H1 (cell line): ENCODE measurements at regions not wholly inside any gene's neighbourhood (a gene's known extent, or its start where the extent isn't known, plus 50 kb on each side); places are given as distances from the start of the nearest gene placed in this dataset.

Source experiments
- CTCF ChIA-PET: fragments of 300-600 bp; sonication (Branson Sonifier 250); formaldehyde crosslinking; loops from one replicate; lab custom pipeline; 2021; ENCODE audit not compliant: partially characterized antibody; lab: Charles Lee
- POLR2A ChIA-PET: fragments of 300-600 bp; sonication (Branson Sonifier 250); formaldehyde crosslinking; loops from one replicate; lab custom pipeline; 2021; ENCODE audit warnings: inconsistent platforms; ENCODE audit not compliant: partially characterized antibody; lab: Charles Lee
- DNase-seq, 2 experiments: peaks; one replicate each; pipeline versions ENCODE4 v3.0.0 to v3.0.0-alpha.2; 2010 to 2022; ENCODE audit warnings: low spot score in 2 of 2, low read depth in 1 of 2, mixed read lengths in 1 of 2
- FAIRE-seq: peaks from 2 replicates; lab custom pipeline; 2011; peaks lifted over from hg19 to GRCh38; lab: Jason Lieb, UNC
- H2AFZ ChIP-seq: 2 replicates; pipeline ENCODE4 v1.8.1; 2012; ENCODE audit warnings: low read length, inconsistent platforms
- H2AK5ac ChIP-seq: 2 replicates; pipeline ENCODE4 v1.6.1; 2013; ENCODE audit warnings: low read depth, low read length
- H2BK120ac ChIP-seq: replicated peaks from 2 replicates; pipeline ENCODE3; 2013; ENCODE audit warnings: low read depth, low read length, inconsistent platforms
- H2BK12ac ChIP-seq: 2 replicates; pipeline ENCODE4 v1.6.1; 2013; ENCODE audit warnings: low read depth, low read length
- H2BK15ac ChIP-seq: 2 replicates; pipeline ENCODE4 v1.6.1; 2013; ENCODE audit warnings: low read length
- H2BK20ac ChIP-seq: 2 replicates; pipeline ENCODE4 v1.6.1; 2013; ENCODE audit warnings: low read length
- H2BK5ac ChIP-seq: 2 replicates; pipeline ENCODE4 v1.6.1; 2013; ENCODE audit warnings: low read depth, low read length
- H3K14ac ChIP-seq: 2 replicates; pipeline ENCODE4 v1.6.1; 2013; ENCODE audit warnings: inconsistent platforms; ENCODE audit not compliant: insufficient read length
- H3K18ac ChIP-seq: 2 replicates; pipeline ENCODE4 v1.6.1; 2013; ENCODE audit warnings: low read length; ENCODE audit errors: extremely low read depth
- H3K23ac ChIP-seq: 2 replicates; pipeline ENCODE4 v1.6.1; 2013; ENCODE audit warnings: inconsistent platforms; ENCODE audit not compliant: insufficient read length
- H3K23me2 ChIP-seq: 2 replicates; pipeline ENCODE4 v1.6.1; 2013; ENCODE audit warnings: low read depth, low read length
- H3K27ac ChIP-seq: 2 replicates; pipeline ENCODE4 v1.6.1; 2011; ENCODE audit warnings: low read depth, low read length, inconsistent platforms
- H3K27me3 ChIP-seq, 4 experiments: replicated peaks in 1 of 4; 1 replicate in 1 of 4; 2 replicates in 3 of 4; pipeline versions ENCODE4 v1.6.1 to v1.8.1; 2011 to 2013; ENCODE audit warnings: low read length in 3 of 4, mild to moderate bottlenecking in 3 of 4, inconsistent platforms in 2 of 4, mixed read lengths in 2 of 4, moderate library complexity in 1 of 4; ENCODE audit not compliant: control insufficient read depth in 3 of 4, insufficient read depth in 3 of 4; ENCODE audit errors: extremely low read depth in 1 of 4
- H3K36me3 ChIP-seq, 4 experiments: 2 replicates each; pipeline versions ENCODE4 v1.6.1 to v1.8.1; 2011 to 2013; ENCODE audit warnings: mild to moderate bottlenecking in 4 of 4, low read length in 3 of 4, moderate library complexity in 2 of 4, control low read depth in 1 of 4, inconsistent platforms in 1 of 4; ENCODE audit not compliant: insufficient read depth in 4 of 4, control insufficient read depth in 2 of 4
- H3K4ac ChIP-seq: replicated peaks from 2 replicates; pipeline ENCODE3; 2013; ENCODE audit warnings: low read length, low read depth, mixed read lengths, inconsistent platforms; ENCODE audit not compliant: insufficient read length
- H3K4me1 ChIP-seq, 4 experiments: replicated peaks in 1 of 4; 1 replicate in 1 of 4; 2 replicates in 3 of 4; pipeline versions ENCODE4 v1.6.1 to v1.8.1; 2011 to 2013; ENCODE audit warnings: low read length in 3 of 4, inconsistent platforms in 2 of 4, mixed read lengths in 1 of 4; ENCODE audit not compliant: insufficient read depth in 4 of 4, control insufficient read depth in 3 of 4
- H3K4me2 ChIP-seq, 2 experiments: 2 replicates each; pipeline versions ENCODE4 v1.6.1 to v1.8.1; 2011 to 2013; ENCODE audit warnings: low read depth in 2 of 2, low read length in 2 of 2, control low read depth in 1 of 2, inconsistent platforms in 1 of 2, mild to moderate bottlenecking in 1 of 2; ENCODE audit not compliant: insufficient read depth in 1 of 2
- H3K4me3 ChIP-seq, 4 experiments: fragments of 200-600, 300-600 bp in 1 of 4; sonication (generic), shearing (Covaris generic), sonication (Bioruptor Twin) in 1 of 4; 2 replicates each; pipeline versions ENCODE4 v1.5.1 to v1.8.1; 2011 to 2016; ENCODE audit warnings: low read length in 4 of 4, low read depth in 3 of 4, control low read depth in 2 of 4, inconsistent platforms in 2 of 4, mild to moderate bottlenecking in 2 of 4, mixed read lengths in 1 of 4, moderate library complexity in 1 of 4; ENCODE audit not compliant: insufficient read depth in 2 of 4; ENCODE audit errors: extremely low read depth in 1 of 4
- H3K56ac ChIP-seq: replicated peaks from 2 replicates; pipeline ENCODE3; 2013; ENCODE audit warnings: low read depth, mild to moderate bottlenecking, mixed read lengths, low read length, inconsistent platforms; ENCODE audit not compliant: insufficient read length
- H3K79me1 ChIP-seq: 2 replicates; pipeline ENCODE4 v1.6.1; 2013; ENCODE audit warnings: low read depth, low read length, control low read depth
- H3K79me2 ChIP-seq, 2 experiments: 2 replicates each; pipeline versions ENCODE4 v1.6.1 to v1.8.1; 2012 to 2013; ENCODE audit warnings: low read length in 2 of 2, mild to moderate bottlenecking in 2 of 2, inconsistent platforms in 1 of 2; ENCODE audit not compliant: insufficient read depth in 2 of 2, control insufficient read depth in 1 of 2
- H3K9ac ChIP-seq, 4 experiments: replicated peaks in 1 of 4; 1 replicate in 1 of 4; 2 replicates in 3 of 4; pipeline versions ENCODE4 v1.6.1 to v1.8.1; 2011 to 2013; ENCODE audit warnings: low read depth in 3 of 4, low read length in 3 of 4, control low read depth in 2 of 4, mild to moderate bottlenecking in 2 of 4, moderate library complexity in 2 of 4, inconsistent platforms in 1 of 4; ENCODE audit errors: extremely low read depth in 1 of 4
- H3K9me3 ChIP-seq, 2 experiments: 2 replicates each; pipeline versions ENCODE4 v1.6.1 to v1.8.1; 2012 to 2013; ENCODE audit warnings: mild to moderate bottlenecking in 2 of 2, moderate library complexity in 2 of 2, control low read depth in 1 of 2, inconsistent platforms in 1 of 2, low read depth in 1 of 2, low read length in 1 of 2, mixed read lengths in 1 of 2; ENCODE audit not compliant: insufficient read depth in 2 of 2
- H4K20me1 ChIP-seq, 2 experiments: replicated peaks in 1 of 2; 2 replicates each; pipeline versions ENCODE3 to v1.8.1; 2011 to 2013; ENCODE audit warnings: inconsistent platforms in 2 of 2, low read length in 2 of 2, mild to moderate bottlenecking in 1 of 2; ENCODE audit not compliant: insufficient read depth in 2 of 2, control insufficient read depth in 1 of 2
- H4K5ac ChIP-seq: 2 replicates; pipeline ENCODE4 v1.6.1; 2013; ENCODE audit warnings: low read length, low read depth, mixed read lengths, inconsistent platforms; ENCODE audit not compliant: insufficient read length
- H4K8ac ChIP-seq: 2 replicates; pipeline ENCODE4 v1.8.0; 2013; ENCODE audit warnings: mild to moderate bottlenecking, moderate library complexity, low read length, inconsistent platforms; ENCODE audit not compliant: insufficient read depth; ENCODE audit errors: extremely low read depth
- H4K91ac ChIP-seq: replicated peaks from 2 replicates; pipeline ENCODE3; 2013; ENCODE audit warnings: low read length, mixed read lengths, inconsistent platforms; ENCODE audit not compliant: insufficient read length
- ATF3 ChIP-seq: IDR thresholded peaks from 2 replicates; pipeline ENCODE4 v1.6.1; 2011; ENCODE audit warnings: low read depth, mild to moderate bottlenecking, low read length; ENCODE audit not compliant: insufficient read depth
- BACH1 ChIP-seq: IDR thresholded peaks from 2 replicates; pipeline ENCODE4 v1.6.1; 2012; ENCODE audit warnings: low read length, improper control_type of control experiment
- CREB1 ChIP-seq: IDR thresholded peaks from 2 replicates; pipeline ENCODE4 v1.6.1; 2012; ENCODE audit warnings: inconsistent platforms
- HDAC6 ChIP-seq: IDR thresholded peaks from one replicate; pipeline ENCODE4 v1.7.1; 2012; ENCODE audit warnings: low read depth, mild to moderate bottlenecking, inconsistent platforms, low read length, moderate library complexity
- KDM1A ChIP-seq: fragments of 200-600, 300-600 bp; sonication (generic); IDR thresholded peaks from 2 replicates; pipeline ENCODE4 v1.7.1; 2016; ENCODE audit warnings: mild to moderate bottlenecking, low read length, borderline replicate concordance
- KDM5A ChIP-seq: fragments of 200-600 bp; IDR thresholded peaks from 2 replicates; pipeline ENCODE4 v1.7.1; 2012; ENCODE audit warnings: mild to moderate bottlenecking, low read length, inconsistent platforms, mixed read lengths
- RAD21 ChIP-seq, 2 experiments: IDR thresholded peaks in 1 of 2; conservative IDR thresholded peaks in 1 of 2; 2 replicates each; pipeline ENCODE4 v1.6.1; 2011; ENCODE audit warnings: low read depth in 2 of 2, low read length in 2 of 2, improper control_type of control experiment in 1 of 2, inconsistent platforms in 1 of 2, mild to moderate bottlenecking in 1 of 2, moderate library complexity in 1 of 2
- TAF1 ChIP-seq: IDR thresholded peaks from 2 replicates; pipeline ENCODE4 v1.6.1; 2011; ENCODE audit warnings: mild to moderate bottlenecking, low read depth, low read length
- TAF7 ChIP-seq: optimal IDR thresholded peaks from 2 replicates; pipeline ENCODE3; 2011; ENCODE audit warnings: low read depth, mild to moderate bottlenecking, inconsistent platforms, low read length, moderate library complexity, borderline replicate concordance
- TEAD4 ChIP-seq: IDR thresholded peaks from 2 replicates; pipeline ENCODE4 v1.6.1; 2012; ENCODE audit warnings: low read depth, low read length, inconsistent platforms, mixed read lengths
- YY1 ChIP-seq: IDR thresholded peaks from 2 replicates; pipeline ENCODE4 v1.6.1; 2011; ENCODE audit warnings: low read depth, mild to moderate bottlenecking, low read length
- WGBS, 2 experiments: shearing (Covaris generic) in 1 of 2; methylation state at CpG; one replicate each; pipeline versions ENCODE4 v1.1.6 to v1.1.7; 2013 to 2015; ENCODE audit warnings: low lambda C conversion rate in 2 of 2, mixed read lengths in 2 of 2, inconsistent platforms in 1 of 2, low coverage in 1 of 2, missing lambda C conversion rate in 1 of 2; ENCODE audit not compliant: insufficient replicate concordance in 2 of 2, insufficient coverage in 1 of 2, insufficient read length in 1 of 2; ENCODE audit errors: extremely low coverage in 1 of 2, missing lambda C conversion rate in 1 of 2; 5-methylcytosine and 5-hydroxymethylcytosine counted together

DNA sequence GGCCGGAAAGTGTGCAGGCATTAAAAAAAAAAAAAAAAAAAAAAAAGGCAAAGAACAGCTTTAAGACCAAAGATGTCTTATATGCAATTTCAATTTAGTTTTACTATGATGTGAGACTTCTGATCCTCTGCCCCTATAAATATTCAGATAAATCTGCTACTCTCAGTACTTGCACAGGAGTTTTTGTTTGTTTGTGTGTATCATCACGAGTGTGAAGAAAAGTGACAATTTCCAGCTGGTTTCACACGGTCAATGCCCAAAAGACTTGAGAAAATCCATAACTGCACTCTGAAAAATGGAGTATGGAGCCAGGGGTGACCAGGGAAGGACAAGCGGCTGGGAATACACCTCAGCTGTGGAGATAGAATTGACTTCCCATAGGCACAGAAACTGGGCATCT lies 757.7 kb downstream of the C6orf118 start:
- Histone ChIP-seq H2BK5ac (no peak overlapping the region), H2BK12ac (no peak overlapping the region), H4K8ac (no peak overlapping the region), H2BK120ac (no peak overlapping the region), H3K79me2 (no peaks in the 10 kb centered on the region), H3K4me3 (no peak overlapping the region), H3K9me3 (0 out of 4 replicates have a peak, but pooled peaks cover 0 to 3% of the 10 kb centered on the region in 2 experiments), H4K91ac (no peak overlapping the region), H2AK5ac (no peak overlapping the region), H4K20me1 (no peaks in the 10 kb centered on the region), H3K4me1 (no peaks in the 10 kb centered on the region), H3K27ac (no peak overlapping the region), H3K9ac (no peak overlapping the region), H2BK15ac (no peak overlapping the region), H3K23me2 (no peaks in the 10 kb centered on the region), H3K4ac (no peak overlapping the region), H2BK20ac (no peak overlapping the region), H3K18ac (no peak overlapping the region), H3K4me2 (no peak overlapping the region), H3K36me3 (no peaks in the 10 kb centered on the region), H3K27me3 (no peaks in the 10 kb centered on the region), H3K23ac (no peak overlapping the region), H4K5ac (no peak overlapping the region), H3K79me1 (no peaks in the 10 kb centered on the region), H2AFZ (no peak overlapping the region), H3K14ac (no peak overlapping the region), H3K56ac (no peak overlapping the region)
- no peak for TF ChIP-seq ATF3
- TF ChIP-seq TAF7 = no peak
- no peak for TF ChIP-seq BACH1
- no peak for TF ChIP-seq KDM5A
- TF ChIP-seq RAD21 (IDR thresholded peaks at IDR 0.05 in 1 of 2, conservative IDR thresholded peaks at IDR 0.05 in 1 of 2; ENCODE audit: low read depth in 2 of 2, low read length in 2 of 2) = no peak
- TF ChIP-seq TAF1 = no peak
- no peak for TF ChIP-seq HDAC6
- no peak for TF ChIP-seq CREB1
- TF ChIP-seq KDM1A = no peak
- TF ChIP-seq TEAD4 = no peak
- TF ChIP-seq YY1 = no peak
- ChIA-PET POLR2A (no interaction called here), CTCF (no interaction called here)
- no peak for DNase-seq
- 91% methylated on average over 4 of the region's 4 CpGs; no CpG with 5 or more reads in 1 of the 2 experiments for WGBS, 2 experiments
- FAIRE-seq = no peak
